ENCODE measurements at regions not wholly inside any gene's neighbourhood (a gene's known extent, or its start where the extent isn't known, plus 50 kb on each side); places are given as distances from the start of the nearest gene placed in this dataset.

DNA sequence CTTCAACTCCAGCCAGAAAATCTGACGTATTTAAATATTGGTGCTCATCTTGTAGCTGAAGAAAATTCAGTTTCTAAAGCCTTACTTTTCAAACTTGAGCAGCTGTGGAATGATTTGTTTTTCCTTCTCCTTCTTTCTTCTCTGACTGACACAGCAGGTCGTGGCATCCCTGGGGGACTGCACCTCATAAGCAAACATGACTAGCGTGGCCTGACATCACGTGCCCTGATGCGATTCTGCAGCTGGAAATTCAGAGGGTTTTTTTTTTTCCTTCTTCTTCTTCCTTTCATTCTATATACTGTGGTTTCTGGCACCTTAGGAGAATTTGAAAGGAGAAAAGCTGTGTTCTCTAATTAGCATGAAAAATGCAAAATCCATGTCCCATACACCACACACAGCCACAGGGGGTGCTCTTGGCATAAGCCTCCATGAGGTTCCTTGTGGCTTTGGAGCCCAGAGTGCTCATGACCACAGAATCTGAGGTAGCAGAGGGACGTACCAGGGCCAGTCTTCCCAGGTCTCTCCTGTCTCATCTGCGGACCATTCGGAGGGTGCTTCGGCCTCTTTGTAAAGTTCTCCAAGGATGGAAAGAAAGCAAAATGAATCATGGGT lies 258.5 kb upstream of the CDH4 start:
- in situ Hi-C loops (cut with HindIII; ENCODE audit: low sequenced_read_pairs): no loop called here
- no peak for DNase-seq (ENCODE audit: low read depth, low spot score)
- TF ChIP-seq, protein P1, sequence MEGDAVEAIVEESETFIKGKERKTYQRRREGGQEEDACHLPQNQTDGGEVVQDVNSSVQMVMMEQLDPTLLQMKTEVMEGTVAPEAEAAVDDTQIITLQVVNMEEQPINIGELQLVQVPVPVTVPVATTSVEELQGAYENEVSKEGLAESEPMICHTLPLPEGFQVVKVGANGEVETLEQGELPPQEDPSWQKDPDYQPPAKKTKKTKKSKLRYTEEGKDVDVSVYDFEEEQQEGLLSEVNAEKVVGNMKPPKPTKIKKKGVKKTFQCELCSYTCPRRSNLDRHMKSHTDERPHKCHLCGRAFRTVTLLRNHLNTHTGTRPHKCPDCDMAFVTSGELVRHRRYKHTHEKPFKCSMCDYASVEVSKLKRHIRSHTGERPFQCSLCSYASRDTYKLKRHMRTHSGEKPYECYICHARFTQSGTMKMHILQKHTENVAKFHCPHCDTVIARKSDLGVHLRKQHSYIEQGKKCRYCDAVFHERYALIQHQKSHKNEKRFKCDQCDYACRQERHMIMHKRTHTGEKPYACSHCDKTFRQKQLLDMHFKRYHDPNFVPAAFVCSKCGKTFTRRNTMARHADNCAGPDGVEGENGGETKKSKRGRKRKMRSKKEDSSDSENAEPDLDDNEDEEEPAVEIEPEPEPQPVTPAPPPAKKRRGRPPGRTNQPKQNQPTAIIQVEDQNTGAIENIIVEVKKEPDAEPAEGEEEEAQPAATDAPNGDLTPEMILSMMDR (IDR thresholded peaks at IDR 0.05; ENCODE audit: low read depth, low read length): peak; percentile 6
- H3K4me3 ChIP-seq (ENCODE audit: low read depth, low read length): no peak overlapping the region

DNA sequence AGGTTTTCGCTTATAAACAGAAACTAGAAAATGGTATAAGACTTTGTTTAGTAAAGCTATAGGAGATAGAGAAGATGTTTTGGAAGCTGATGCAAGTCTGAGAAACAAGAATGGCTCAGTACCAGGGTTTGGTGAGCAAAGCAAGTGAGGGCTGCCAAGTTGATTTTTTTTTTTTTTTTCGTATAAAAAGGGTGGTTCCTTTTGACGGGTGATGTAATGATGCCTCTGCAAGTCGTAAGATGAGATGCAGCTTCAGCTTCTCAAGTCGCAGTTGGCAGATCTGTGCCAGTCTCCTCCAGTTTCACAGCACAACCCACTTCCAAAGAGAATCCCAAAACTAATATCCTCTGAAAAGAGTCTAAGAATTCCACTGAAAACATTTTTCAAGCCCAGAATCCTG lies 252.8 kb upstream of the CDH4 start:
- no peak overlapping the region for H3K4me3 ChIP-seq (ENCODE audit: low read depth, low read length)
- in situ Hi-C loops (cut with HindIII; ENCODE audit: low sequenced_read_pairs): no loop called here
- TF ChIP-seq, protein P1 (IDR thresholded peaks at IDR 0.05; ENCODE audit: low read depth, low read length): no peak
- no peak for DNase-seq (ENCODE audit: low read depth, low spot score)

DNA sequence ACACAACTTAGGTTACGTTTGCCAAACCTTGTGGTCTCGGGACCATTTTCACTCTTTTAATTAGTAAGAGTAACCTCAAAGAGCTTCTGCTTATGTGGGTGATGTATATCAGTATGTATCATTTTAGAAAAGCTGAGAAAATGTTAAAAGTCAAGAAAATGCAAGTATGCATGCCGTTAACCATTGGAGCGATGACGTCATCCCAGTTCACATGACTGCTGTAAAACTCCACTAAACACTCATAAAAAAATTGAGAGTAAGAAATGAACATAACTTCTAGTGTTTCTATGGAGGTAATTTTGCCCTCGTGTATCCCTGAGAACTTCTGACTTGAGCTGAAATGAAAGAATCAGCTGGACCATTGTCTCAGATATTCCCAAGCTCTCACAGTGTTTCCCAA lies 250.0 kb upstream of the CDH4 start:
- TF ChIP-seq, protein P1 (IDR thresholded peaks at IDR 0.05; ENCODE audit: low read depth, low read length): no peak

DNA sequence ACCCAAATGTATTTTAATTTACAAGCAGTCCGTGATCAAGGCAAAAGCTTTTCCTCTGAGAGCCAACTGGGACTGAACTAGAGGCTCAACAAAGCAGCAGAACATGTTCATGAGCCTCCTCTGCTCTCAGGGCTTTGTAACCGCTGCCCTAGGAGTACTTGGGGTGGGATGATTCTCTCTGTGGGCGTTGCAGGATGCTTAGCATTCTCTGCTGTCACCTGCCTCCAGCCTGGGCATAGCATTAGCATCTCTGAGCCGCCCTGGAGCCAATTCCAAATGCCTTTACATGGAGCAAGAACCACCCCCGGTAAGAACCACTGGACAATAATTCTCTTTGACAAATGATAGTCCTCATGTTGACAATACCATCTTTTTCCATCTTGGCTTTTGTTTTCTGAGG lies 237.6 kb upstream of the CDH4 start:
- TF ChIP-seq, protein P1 (IDR thresholded peaks at IDR 0.05; ENCODE audit: low read depth, low read length): no peak
- DNase-seq (ENCODE audit: low read depth, low spot score): no peak
- H3K4me3 ChIP-seq (ENCODE audit: low read depth, low read length): no peak overlapping the region
- in situ Hi-C loops (cut with HindIII; ENCODE audit: low sequenced_read_pairs): no loop called here

More for the DNA sequence above, 250.0 kb upstream of the CDH4 start:
- H3K4me3 ChIP-seq (ENCODE audit: low read depth, low read length): no peak overlapping the region
- in situ Hi-C loops (cut with HindIII; ENCODE audit: low sequenced_read_pairs): no loop called here
- no peak for DNase-seq (ENCODE audit: low read depth, low spot score)

DNA sequence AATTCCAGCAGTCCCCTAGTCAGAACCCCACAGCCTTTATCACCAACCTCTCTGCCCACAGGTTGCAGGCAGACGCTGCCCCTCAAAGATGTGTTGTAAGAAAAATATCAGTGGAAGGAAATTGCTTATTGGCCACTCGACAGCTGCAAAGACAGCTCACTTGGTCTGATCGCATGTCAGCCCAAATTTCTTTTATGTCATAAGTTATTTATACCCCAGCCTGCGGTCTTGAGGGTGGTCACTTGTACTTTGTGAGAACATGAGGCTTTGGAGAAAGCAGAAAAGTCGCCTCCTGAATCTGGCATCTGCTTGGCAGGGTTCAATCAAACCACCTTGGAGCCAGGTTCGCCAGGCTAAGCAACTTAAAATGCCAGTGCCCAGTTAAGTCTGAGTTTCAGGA lies 236.5 kb upstream of the CDH4 start:
- TF ChIP-seq, protein P1 (IDR thresholded peaks at IDR 0.05; ENCODE audit: low read depth, low read length): no peak
- no peak for DNase-seq (ENCODE audit: low read depth, low spot score)
- no peak overlapping the region for H3K4me3 ChIP-seq (ENCODE audit: low read depth, low read length)
- in situ Hi-C loops (cut with HindIII; ENCODE audit: low sequenced_read_pairs): no loop called here

DNA sequence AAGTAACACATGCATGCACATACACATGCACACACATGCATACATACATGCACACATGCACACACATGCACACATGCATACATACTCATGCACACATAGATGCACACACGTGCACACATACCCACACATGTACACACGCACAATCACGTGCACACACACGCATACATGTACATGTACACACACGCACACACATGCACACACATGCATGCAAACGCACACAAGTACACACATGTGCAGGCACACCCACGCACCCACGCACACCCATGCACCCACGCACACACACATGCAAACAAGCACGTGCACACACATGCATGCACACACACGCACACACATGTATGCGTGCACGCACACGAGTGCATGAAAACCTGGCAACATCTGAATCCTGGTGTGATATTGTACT lies 232.7 kb upstream of the CDH4 start:
- DNase-seq (ENCODE audit: low read depth, low spot score): no peak
- TF ChIP-seq, protein P1 (IDR thresholded peaks at IDR 0.05; ENCODE audit: low read depth, low read length): no peak
- no peak overlapping the region for H3K4me3 ChIP-seq (ENCODE audit: low read depth, low read length)
- in situ Hi-C loops (cut with HindIII; ENCODE audit: low sequenced_read_pairs): no loop called here
